Coronary artery (tissue), 2 donors: ENCODE measurements at regions not wholly inside any gene's neighbourhood (a gene's known extent, or its start where the extent isn't known, plus 50 kb on each side); places are given as distances from the start of the nearest gene placed in this dataset.

Experiments used
- DNase-seq: peaks from one replicate; pipeline ENCODE4 v3.0.0-alpha.2; 2017; ENCODE audit warnings: low spot score
- H3K27ac ChIP-seq, 2 donors: fragments of 200-600 bp; sonication (generic); one replicate each; pipeline ENCODE4 v1.5.1; 2016 to 2019
- H3K4me3 ChIP-seq: fragments of 200-600 bp; sonication (generic); 2 replicates; pipeline ENCODE4 v1.5.1; 2016; ENCODE audit warnings: mild to moderate bottlenecking, moderate library complexity
- TF ChIP-seq, protein P1 (sequence below): fragments of 200-600 bp; sonication (generic); IDR thresholded peaks from one replicate; pipeline ENCODE4 v1.5.1; 2019; ENCODE audit warnings: antibody characterized with exemption

DNA sequence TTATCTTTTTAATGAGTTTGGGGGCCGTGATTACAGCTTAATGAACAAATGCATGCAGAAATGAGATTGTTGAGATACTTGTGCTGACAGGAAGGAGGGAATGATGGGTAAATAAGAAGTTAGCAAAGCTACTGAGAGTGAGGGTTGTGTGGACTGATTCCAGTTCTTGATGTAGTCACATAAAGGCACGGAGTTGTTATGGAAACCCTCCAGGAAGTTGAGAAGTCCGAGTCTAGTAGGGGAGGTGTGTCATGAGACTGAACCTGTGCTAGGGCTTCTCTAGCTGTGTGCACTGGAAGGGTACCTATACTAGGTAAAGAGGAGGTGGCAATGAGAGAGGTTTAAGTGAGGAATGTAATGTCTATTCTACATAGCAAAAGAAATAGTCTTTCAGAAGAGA is 475.7 kb downstream of the USP25 start:
- TF ChIP-seq, protein P1, sequence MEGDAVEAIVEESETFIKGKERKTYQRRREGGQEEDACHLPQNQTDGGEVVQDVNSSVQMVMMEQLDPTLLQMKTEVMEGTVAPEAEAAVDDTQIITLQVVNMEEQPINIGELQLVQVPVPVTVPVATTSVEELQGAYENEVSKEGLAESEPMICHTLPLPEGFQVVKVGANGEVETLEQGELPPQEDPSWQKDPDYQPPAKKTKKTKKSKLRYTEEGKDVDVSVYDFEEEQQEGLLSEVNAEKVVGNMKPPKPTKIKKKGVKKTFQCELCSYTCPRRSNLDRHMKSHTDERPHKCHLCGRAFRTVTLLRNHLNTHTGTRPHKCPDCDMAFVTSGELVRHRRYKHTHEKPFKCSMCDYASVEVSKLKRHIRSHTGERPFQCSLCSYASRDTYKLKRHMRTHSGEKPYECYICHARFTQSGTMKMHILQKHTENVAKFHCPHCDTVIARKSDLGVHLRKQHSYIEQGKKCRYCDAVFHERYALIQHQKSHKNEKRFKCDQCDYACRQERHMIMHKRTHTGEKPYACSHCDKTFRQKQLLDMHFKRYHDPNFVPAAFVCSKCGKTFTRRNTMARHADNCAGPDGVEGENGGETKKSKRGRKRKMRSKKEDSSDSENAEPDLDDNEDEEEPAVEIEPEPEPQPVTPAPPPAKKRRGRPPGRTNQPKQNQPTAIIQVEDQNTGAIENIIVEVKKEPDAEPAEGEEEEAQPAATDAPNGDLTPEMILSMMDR = no peak
- no peak overlapping the region for H3K27ac ChIP-seq

GRCh38 chr21:16211339-16212303 is 481.8 kb downstream of the USP25 start:
- peak overlapping the region; percentile 51 to 83 for H3K27ac ChIP-seq
- TF ChIP-seq, protein P1 = no peak
- DNase-seq = no peak
- peak overlapping the region; percentile 59 for H3K4me3 ChIP-seq

More for the DNA sequence above, 475.7 kb downstream of the USP25 start:
- no peak for DNase-seq
- no peak overlapping the region for H3K4me3 ChIP-seq

GRCh38 chr21:16213518-16213917 is 483.7 kb downstream of the USP25 start:
- no peak for DNase-seq
- TF ChIP-seq, protein P1 = no peak
- no peak overlapping the region for H3K4me3 ChIP-seq
- H3K27ac ChIP-seq = no peak overlapping the region

- Histone ChIP-seq H3K27ac (peak overlapping the region in 1 of 2 donors; percentile 49), H3K4me3 (no peak overlapping the region)
- DNase-seq = no peak
- TF ChIP-seq, protein P1 = no peak
Observed at GRCh38 chr21:16215193-16215592, 485.4 kb downstream of the USP25 start.

DNA sequence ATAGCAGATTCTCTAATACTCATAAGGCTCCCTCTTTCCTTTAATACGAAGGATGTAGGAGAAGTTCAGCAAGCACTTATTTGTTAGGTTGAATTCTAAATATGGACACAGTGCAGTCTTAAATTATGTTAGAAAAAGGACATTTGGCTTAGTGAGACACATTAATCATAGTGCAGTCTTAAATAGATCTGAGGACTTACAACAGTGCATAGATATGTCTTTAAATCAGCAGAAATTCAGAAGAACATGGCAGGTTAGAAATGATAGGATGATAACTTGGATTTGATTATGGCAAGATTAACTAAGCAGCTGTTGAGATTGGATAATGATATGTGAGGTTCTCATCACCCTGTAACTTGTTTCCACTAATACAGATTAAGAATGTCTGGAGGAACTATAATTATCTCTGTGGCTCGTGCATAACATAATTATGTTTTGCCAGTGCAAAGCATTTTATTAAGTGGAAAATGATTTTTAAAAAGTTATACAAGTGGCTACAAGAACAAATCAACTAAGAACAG is 485.9 kb downstream of the USP25 start:
- peak overlapping the region; percentile 29 for H3K4me3 ChIP-seq
- TF ChIP-seq, protein P1 = no peak
- H3K27ac ChIP-seq = peak overlapping the region in 1 of 2 donors; percentile 49

DNA sequence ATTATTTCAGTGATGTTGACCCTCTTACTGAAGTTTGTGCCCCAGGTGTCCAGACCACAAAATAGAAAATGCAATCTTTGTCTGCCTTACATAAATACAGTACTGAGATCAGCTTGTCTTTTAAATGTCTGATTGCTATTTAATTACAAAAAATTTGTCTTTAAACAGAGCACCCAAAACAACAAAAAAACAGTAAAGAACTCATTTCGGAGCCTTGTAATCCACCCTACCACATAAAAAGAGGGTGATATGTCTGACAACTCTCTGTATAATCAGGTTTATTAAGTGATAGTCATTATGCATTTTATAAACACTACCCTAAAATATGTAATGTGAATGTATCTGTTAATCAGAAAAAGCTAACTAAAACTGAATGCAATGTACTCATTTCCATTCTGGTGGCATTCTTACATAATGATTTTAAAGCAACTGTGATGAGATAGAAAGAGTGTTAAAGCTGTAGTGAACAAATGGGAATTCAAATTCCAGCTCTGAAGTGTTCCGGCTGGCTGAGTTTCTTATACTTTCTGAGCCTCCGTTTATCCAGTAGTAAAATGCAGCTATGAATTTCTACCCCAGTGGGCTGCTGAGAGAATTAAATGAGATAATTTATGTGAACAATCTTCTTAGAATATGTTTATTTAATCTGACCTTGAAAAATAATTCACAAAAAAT is 486.6 kb downstream of the USP25 start:
- no peak for DNase-seq
- peak overlapping the region; percentile 29 for H3K4me3 ChIP-seq
- TF ChIP-seq, protein P1 = no peak
- peak overlapping the region in 1 of 2 donors; percentile 49 for H3K27ac ChIP-seq

More for the DNA sequence above, 485.9 kb downstream of the USP25 start:
- DNase-seq = no peak
